OCI-LY3 (cell line): ENCODE measurements at regions not wholly inside any gene's neighbourhood (a gene's known extent, or its start where the extent isn't known, plus 50 kb on each side); places are given as distances from the start of the nearest gene placed in this dataset.

Source experiments
- EZH2phosphoT487 ChIP-seq: fragments of 200-600 bp; shearing (Covaris generic); IDR thresholded peaks from 2 replicates; pipeline ENCODE4 v1.6.1; 2018; ENCODE audit warnings: antibody characterized with exemption, mixed run types, low read depth
- TF ChIP-seq, protein P1 (sequence below): fragments of 200-600, 300-600 bp; sonication (generic); IDR thresholded peaks from 2 replicates; pipeline ENCODE4 v1.5.1; 2014; ENCODE audit warnings: antibody characterized with exemption, low read length, low read depth

DNA sequence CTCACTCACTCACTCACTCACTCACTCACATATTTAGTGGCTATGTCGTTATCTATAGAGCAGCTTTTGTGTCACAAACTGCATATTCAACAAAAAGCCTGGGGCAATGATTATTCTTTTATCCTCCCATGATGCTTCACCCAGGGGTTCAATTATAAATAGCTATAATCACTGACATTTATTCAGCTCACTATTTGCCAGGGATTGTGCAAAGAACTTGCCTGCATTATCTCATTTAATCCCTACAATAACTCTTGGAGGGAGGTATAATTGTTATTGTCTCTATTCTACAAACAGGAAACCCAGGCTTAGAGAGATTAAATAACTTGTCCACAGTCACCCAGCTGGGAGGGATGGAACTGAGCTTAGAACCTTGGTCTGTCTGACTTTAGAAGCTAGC lies 298.0 kb upstream of the MSX2 start:
- TF ChIP-seq, protein P1, sequence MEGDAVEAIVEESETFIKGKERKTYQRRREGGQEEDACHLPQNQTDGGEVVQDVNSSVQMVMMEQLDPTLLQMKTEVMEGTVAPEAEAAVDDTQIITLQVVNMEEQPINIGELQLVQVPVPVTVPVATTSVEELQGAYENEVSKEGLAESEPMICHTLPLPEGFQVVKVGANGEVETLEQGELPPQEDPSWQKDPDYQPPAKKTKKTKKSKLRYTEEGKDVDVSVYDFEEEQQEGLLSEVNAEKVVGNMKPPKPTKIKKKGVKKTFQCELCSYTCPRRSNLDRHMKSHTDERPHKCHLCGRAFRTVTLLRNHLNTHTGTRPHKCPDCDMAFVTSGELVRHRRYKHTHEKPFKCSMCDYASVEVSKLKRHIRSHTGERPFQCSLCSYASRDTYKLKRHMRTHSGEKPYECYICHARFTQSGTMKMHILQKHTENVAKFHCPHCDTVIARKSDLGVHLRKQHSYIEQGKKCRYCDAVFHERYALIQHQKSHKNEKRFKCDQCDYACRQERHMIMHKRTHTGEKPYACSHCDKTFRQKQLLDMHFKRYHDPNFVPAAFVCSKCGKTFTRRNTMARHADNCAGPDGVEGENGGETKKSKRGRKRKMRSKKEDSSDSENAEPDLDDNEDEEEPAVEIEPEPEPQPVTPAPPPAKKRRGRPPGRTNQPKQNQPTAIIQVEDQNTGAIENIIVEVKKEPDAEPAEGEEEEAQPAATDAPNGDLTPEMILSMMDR: no peak
- no peak for TF ChIP-seq EZH2phosphoT487
